HepG2 (cell line): ENCODE measurements at regions not wholly inside any gene's neighbourhood (a gene's known extent, or its start where the extent isn't known, plus 50 kb on each side); places are given as distances from the start of the nearest gene placed in this dataset.

Source experiments
- ATAC-seq: fragments of 200-7000 bp; cut with Tn5 transposase; 3 replicates; pipeline ENCODE4 v1.9.1; 2020; ENCODE audit warnings: mild to moderate bottlenecking, moderate library complexity
- BruUV-seq: library from RNA; stranded (reverse); fragments of 400-500 nt; replicated peaks from 2 replicates; lab custom pipeline; 2021; lab: Mats Ljungman, UMichigan
- CTCF ChIA-PET: fragments of 300-600 bp; formaldehyde crosslinking; extraction: SDS; loops from one replicate; lab custom pipeline; 2021; ENCODE audit warnings: low total read pairs, inconsistent platforms, low intra/inter-chr PET ratio; lab: Yijun Ruan, JAX
- POLR2A ChIA-PET: fragments of 350-600 bp; sonication (Branson Sonifier 250); formaldehyde crosslinking; loops from one replicate; lab custom pipeline; 2020; ENCODE audit warnings: antibody characterized with exemption, inconsistent platforms; lab: Yijun Ruan, JAX
- DNase-seq: peaks from one replicate; pipeline ENCODE4 v3.0.0-alpha.2; 2015; ENCODE audit warnings: low spot score
- FAIRE-seq: peaks from 3 replicates; lab custom pipeline; 2011; peaks lifted over from hg19 to GRCh38; lab: Jason Lieb, UNC
- H2AFZ ChIP-seq: one replicate; pipeline ENCODE4 v1.6.1; 2011; ENCODE audit warnings: low read length, inconsistent platforms
- H3K27ac ChIP-seq: fragments of 300-600 bp; 3 replicates; pipeline ENCODE4 v1.8.0; 2011; ENCODE audit warnings: mixed run types, mild to moderate bottlenecking, mixed read lengths, low read length, inconsistent platforms; ENCODE audit not compliant: insufficient read depth; ENCODE audit errors: extremely low read length
- H3K27me3 ChIP-seq, 2 experiments: fragments of 200-600 bp in 1 of 2; 2 replicates in 1 of 2; 3 replicates in 1 of 2; pipeline versions ENCODE4 v1.6.0 to v1.8.0; 2011; ENCODE audit warnings: low read length in 2 of 2, mild to moderate bottlenecking in 2 of 2, moderate library complexity in 2 of 2, inconsistent platforms in 1 of 2; ENCODE audit not compliant: insufficient read depth in 2 of 2, control insufficient read depth in 1 of 2
- H3K36me3 ChIP-seq, 2 experiments: fragments of 200-600 bp in 1 of 2; replicated peaks in 1 of 2; 2 replicates in 1 of 2; 3 replicates in 1 of 2; pipeline versions ENCODE4 v1.5.1 to v1.8.0; 2011; ENCODE audit warnings: low read length in 2 of 2, inconsistent platforms in 1 of 2; ENCODE audit not compliant: insufficient read depth in 2 of 2, control insufficient read depth in 1 of 2
- H3K4me1 ChIP-seq: 2 replicates; pipeline ENCODE4 v1.5.1; 2012; ENCODE audit warnings: low read length, inconsistent platforms; ENCODE audit not compliant: insufficient read depth
- H3K4me2 ChIP-seq: 2 replicates; pipeline ENCODE4 v1.6.0; 2011; ENCODE audit warnings: low read depth, low read length, inconsistent platforms
- H3K4me3 ChIP-seq, 3 experiments: fragments of 200-600 bp in 1 of 3; sonication (generic), shearing (Covaris generic) in 1 of 3; replicated peaks in 1 of 3; 2 replicates each; pipeline ENCODE4 v1.5.1; 2011 to 2016; ENCODE audit warnings: low read length in 3 of 3, inconsistent platforms in 2 of 3, low read depth in 2 of 3, mild to moderate bottlenecking in 2 of 3, control low read depth in 1 of 3, mixed read lengths in 1 of 3; ENCODE audit not compliant: insufficient read depth in 1 of 3
- H3K79me2 ChIP-seq: one replicate; pipeline ENCODE4 v1.6.1; 2011; ENCODE audit warnings: low read length, inconsistent platforms; ENCODE audit not compliant: insufficient read depth
- H3K9ac ChIP-seq: 2 replicates; pipeline ENCODE4 v1.6.0; 2011; ENCODE audit warnings: mild to moderate bottlenecking, low read depth, low read length, inconsistent platforms; ENCODE audit not compliant: insufficient read depth
- H3K9me3 ChIP-seq: 2 replicates; pipeline ENCODE4 v1.5.1; 2012; ENCODE audit warnings: mild to moderate bottlenecking, low read length
- H4K20me1 ChIP-seq: 2 replicates; pipeline ENCODE4 v1.6.0; 2011; ENCODE audit warnings: inconsistent platforms, mild to moderate bottlenecking, low read length, moderate library complexity; ENCODE audit not compliant: insufficient read depth
- ATF7 ChIP-seq, 2 experiments: fragments of 450-650 bp in 1 of 2; sonication (generic) in 1 of 2; formaldehyde crosslinking in 1 of 2; IDR thresholded peaks; 2 replicates each; pipeline versions ENCODE4 v1.4.0 to v1.6.1; 2016 to 2020; ENCODE audit warnings: antibody characterized with exemption in 1 of 2, mild to moderate bottlenecking in 1 of 2, missing genetic modification reagents in 1 of 2
- CEBPB ChIP-seq: IDR thresholded peaks from 2 replicates; pipeline ENCODE4 v1.6.1; 2011; ENCODE audit warnings: low read depth, low read length, improper control_type of control experiment, borderline replicate concordance
- DNMT1 ChIP-seq: sonication (generic); formaldehyde crosslinking; IDR thresholded peaks from 2 replicates; pipeline ENCODE4 v1.5.1; 2020; ENCODE audit warnings: mild to moderate bottlenecking, missing genetic modification reagents
- DNMT3B ChIP-seq: conservative IDR thresholded peaks from 2 replicates; pipeline ENCODE4 v1.6.1; 2016; ENCODE audit warnings: missing biosample characterization, control low read depth
- GATA4 ChIP-seq: sonication (generic); IDR thresholded peaks from 2 replicates; pipeline ENCODE4 v1.6.1; 2016; ENCODE audit warnings: antibody characterized with exemption, low read depth, borderline replicate concordance
- IRX3 ChIP-seq: sonication (generic); formaldehyde crosslinking; IDR thresholded peaks from 2 replicates; pipeline ENCODE4 v1.8.1; 2023; ENCODE audit warnings: mild to moderate bottlenecking, low read depth, missing genetic modification reagents, borderline replicate concordance
- KLF15 ChIP-seq: sonication (generic); formaldehyde crosslinking; IDR thresholded peaks from 2 replicates; pipeline ENCODE4 v1.8.1; 2023; ENCODE audit warnings: borderline replicate concordance, mild to moderate bottlenecking, inconsistent platforms, missing genetic modification reagents, mixed read lengths
- LBX2 ChIP-seq: sonication (generic); formaldehyde crosslinking; IDR thresholded peaks from 2 replicates; pipeline ENCODE4 v1.5.0; 2020; ENCODE audit warnings: missing genetic modification reagents, mild to moderate bottlenecking, borderline replicate concordance
- MAX ChIP-seq: IDR thresholded peaks from 2 replicates; pipeline ENCODE4 v1.6.1; 2012; ENCODE audit warnings: inconsistent platforms
- MED8 ChIP-seq: sonication (generic); formaldehyde crosslinking; IDR thresholded peaks from 2 replicates; pipeline ENCODE4 v1.8.1; 2023; ENCODE audit warnings: mild to moderate bottlenecking, missing genetic modification reagents; ENCODE audit not compliant: insufficient replicate concordance
- NCOA1 ChIP-seq: sonication (generic); formaldehyde crosslinking; IDR thresholded peaks from 2 replicates; pipeline ENCODE4 v1.9.0; 2021; ENCODE audit warnings: missing genetic modification reagents
- PTBP1 ChIP-seq: fragments of 200-400 bp; formaldehyde crosslinking; IDR thresholded peaks from 2 replicates; pipeline ENCODE4 v1.6.1; 2018; ENCODE audit warnings: low read length, low read depth; ENCODE audit not compliant: poor library complexity, severe bottlenecking
- ZFX ChIP-seq: sonication (generic); formaldehyde crosslinking; IDR thresholded peaks from 2 replicates; pipeline ENCODE4 v1.4.0; 2020; ENCODE audit warnings: mild to moderate bottlenecking, low read depth, missing genetic modification reagents, moderate library complexity
- ZNF619 ChIP-seq: sonication (generic); formaldehyde crosslinking; IDR thresholded peaks from 2 replicates; pipeline ENCODE4 v1.4.0; 2020; ENCODE audit warnings: mild to moderate bottlenecking, missing genetic modification reagents
- ZNF775 ChIP-seq: sonication (generic); formaldehyde crosslinking; IDR thresholded peaks from 2 replicates; pipeline ENCODE4 v1.4.0; 2020; ENCODE audit warnings: missing genetic modification reagents, mild to moderate bottlenecking, moderate library complexity, borderline replicate concordance
- WGBS: methylation state at CpG from one replicate; pipeline ENCODE4 v1.1.6; 2017; ENCODE audit warnings: low lambda C conversion rate; 5-methylcytosine and 5-hydroxymethylcytosine counted together
- in situ Hi-C: cut with HindIII; loops from 2 replicates; pipeline ENCODE4 v1.10.0; 2017; ENCODE audit warnings: low pct_unique_long_range_greater_than_20kb; ENCODE audit not compliant: extremely low pct_ligation_motif_present
- intact Hi-C: fragments of 100-400 bp; cut with micrococcal nuclease; formaldehyde crosslinking; loops from one replicate; pipeline ENCODE4 v1.10.0; 2022; ENCODE audit not compliant: unreplicated experiment
- TF ChIP-seq, protein P1 (sequence below), 2 experiments: fragments of 450-650 bp in 1 of 2; sonication (generic) in 1 of 2; formaldehyde crosslinking; IDR thresholded peaks; 2 replicates each; pipeline versions ENCODE4 v1.5.0 to v1.8.0; 2020 to 2022; ENCODE audit warnings: mild to moderate bottlenecking in 1 of 2, missing genetic modification reagents in 1 of 2
- TF ChIP-seq, protein P2 (sequence below): sonication (generic); formaldehyde crosslinking; IDR thresholded peaks from 2 replicates; pipeline ENCODE4 v1.9.0; 2021; ENCODE audit warnings: missing genetic modification reagents, mild to moderate bottlenecking, borderline replicate concordance

DNA sequence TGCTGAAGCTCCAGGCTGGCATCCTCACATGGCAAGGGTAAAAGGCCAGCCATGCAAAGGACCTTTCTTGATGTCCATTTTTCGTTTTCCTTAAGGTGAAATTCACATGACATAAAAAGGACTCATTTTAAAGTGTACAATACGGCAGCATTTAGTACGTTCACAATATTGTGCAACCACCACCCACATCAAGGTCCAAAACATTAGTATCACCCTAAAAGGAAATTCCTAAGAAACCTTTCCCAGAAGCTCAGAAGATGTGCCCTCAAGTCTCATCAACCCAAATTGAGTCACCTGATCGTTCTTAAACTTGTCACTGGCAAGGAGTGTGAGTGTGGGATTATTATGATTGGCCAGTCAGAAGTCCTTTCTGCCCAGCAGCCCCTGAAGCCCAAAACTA lies 250.1 kb downstream of the TLE3 start:
- CTCF ChIA-PET, result no interaction called here
- Histone ChIP-seq H3K27me3 (peaks cover 6 to 13% of the 10 kb centered on the region in 2 experiments; a peak in 4 of 5 replicates), H3K79me2 (no peaks in the 10 kb centered on the region), H3K9me3 (no peaks in the 10 kb centered on the region), H2AFZ (no peak overlapping the region), H3K27ac (no peak overlapping the region), H3K4me2 (no peak overlapping the region), H3K4me1 (no peaks in the 10 kb centered on the region), H4K20me1 (no peaks in the 10 kb centered on the region), H3K4me3 (no peak overlapping the region), H3K9ac (no peak overlapping the region), H3K36me3 (no peaks in the 10 kb centered on the region)
- no TSS peak for BruUV-seq
- FAIRE-seq (no peak), ATAC-seq (no peak), DNase-seq (no peak)
- intact Hi-C loops, result no loop called here
- POLR2A ChIA-PET, result no interaction called here
- TF ChIP-seq, protein P1, sequence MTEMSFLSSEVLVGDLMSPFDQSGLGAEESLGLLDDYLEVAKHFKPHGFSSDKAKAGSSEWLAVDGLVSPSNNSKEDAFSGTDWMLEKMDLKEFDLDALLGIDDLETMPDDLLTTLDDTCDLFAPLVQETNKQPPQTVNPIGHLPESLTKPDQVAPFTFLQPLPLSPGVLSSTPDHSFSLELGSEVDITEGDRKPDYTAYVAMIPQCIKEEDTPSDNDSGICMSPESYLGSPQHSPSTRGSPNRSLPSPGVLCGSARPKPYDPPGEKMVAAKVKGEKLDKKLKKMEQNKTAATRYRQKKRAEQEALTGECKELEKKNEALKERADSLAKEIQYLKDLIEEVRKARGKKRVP (CRISPR knock-in tag; IDR thresholded peaks at IDR 0.05), result no peak
- TF ChIP-seq IRX3 (CRISPR knock-in tag), result no peak
- TF ChIP-seq CEBPB, result 0 out of 2 replicates have a peak, but pooled peaks have one; percentile 14
- TF ChIP-seq PTBP1, result no peak
- 13% methylated on average over 4 of the region's 4 CpGs for WGBS
- in situ Hi-C loops, result no loop called here

GRCh38 chr15:69848096-69848495 lies 249.6 kb downstream of the TLE3 start:
- WGBS, result 16% methylated on average over 6 of the region's 6 CpGs
- in situ Hi-C loops, result no loop called here
- Histone ChIP-seq H3K27ac (no peak overlapping the region), H3K27me3 (peaks cover 6 to 13% of the 10 kb centered on the region in 2 experiments; a peak in 4 of 5 replicates), H3K4me2 (no peak overlapping the region), H4K20me1 (no peaks in the 10 kb centered on the region), H3K4me3 (no peak overlapping the region), H3K4me1 (no peaks in the 10 kb centered on the region), H3K36me3 (no peaks in the 10 kb centered on the region), H3K9me3 (no peaks in the 10 kb centered on the region), H2AFZ (no peak overlapping the region), H3K9ac (no peak overlapping the region), H3K79me2 (no peaks in the 10 kb centered on the region)
- ATAC-seq (no peak), FAIRE-seq (no peak), DNase-seq (no peak)
- intact Hi-C loops, result no loop called here
- TF ChIP-seq ATF7 (IDR thresholded peaks at IDR 0.05), result no peak
- TF ChIP-seq ATF7 (CRISPR knock-in tag; IDR thresholded peaks at IDR 0.05), result no peak
- no peak for TF ChIP-seq ZFX (CRISPR knock-in tag)
- TF ChIP-seq GATA4, result no peak
- no peak for TF ChIP-seq KLF15 (CRISPR knock-in tag)
- TF ChIP-seq LBX2 (CRISPR knock-in tag), result no peak
- no peak for TF ChIP-seq DNMT3B (CRISPR knock-in tag)
- no peak for TF ChIP-seq ZNF619
- no peak for TF ChIP-seq NCOA1 (CRISPR knock-in tag)
- TF ChIP-seq DNMT1 (CRISPR knock-in tag), result no peak
- TF ChIP-seq MAX, result no peak
- TF ChIP-seq, protein P2, sequence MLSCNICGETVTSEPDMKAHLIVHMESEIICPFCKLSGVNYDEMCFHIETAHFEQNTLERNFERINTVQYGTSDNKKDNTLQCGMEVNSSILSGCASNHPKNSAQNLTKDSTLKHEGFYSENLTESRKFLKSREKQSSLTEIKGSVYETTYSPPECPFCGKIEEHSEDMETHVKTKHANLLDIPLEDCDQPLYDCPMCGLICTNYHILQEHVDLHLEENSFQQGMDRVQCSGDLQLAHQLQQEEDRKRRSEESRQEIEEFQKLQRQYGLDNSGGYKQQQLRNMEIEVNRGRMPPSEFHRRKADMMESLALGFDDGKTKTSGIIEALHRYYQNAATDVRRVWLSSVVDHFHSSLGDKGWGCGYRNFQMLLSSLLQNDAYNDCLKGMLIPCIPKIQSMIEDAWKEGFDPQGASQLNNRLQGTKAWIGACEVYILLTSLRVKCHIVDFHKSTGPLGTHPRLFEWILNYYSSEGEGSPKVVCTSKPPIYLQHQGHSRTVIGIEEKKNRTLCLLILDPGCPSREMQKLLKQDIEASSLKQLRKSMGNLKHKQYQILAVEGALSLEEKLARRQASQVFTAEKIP, result no peak
- TF ChIP-seq ZNF775 (CRISPR knock-in tag), result no peak
- TF ChIP-seq MED8, result no peak
- no TSS peak for BruUV-seq
- ChIA-PET POLR2A (no interaction called here), CTCF (no interaction called here)
